ENCODE measurements at regions not wholly inside any gene's neighbourhood (a gene's known extent, or its start where the extent isn't known, plus 50 kb on each side); places are given as distances from the start of the nearest gene placed in this dataset.

DNA sequence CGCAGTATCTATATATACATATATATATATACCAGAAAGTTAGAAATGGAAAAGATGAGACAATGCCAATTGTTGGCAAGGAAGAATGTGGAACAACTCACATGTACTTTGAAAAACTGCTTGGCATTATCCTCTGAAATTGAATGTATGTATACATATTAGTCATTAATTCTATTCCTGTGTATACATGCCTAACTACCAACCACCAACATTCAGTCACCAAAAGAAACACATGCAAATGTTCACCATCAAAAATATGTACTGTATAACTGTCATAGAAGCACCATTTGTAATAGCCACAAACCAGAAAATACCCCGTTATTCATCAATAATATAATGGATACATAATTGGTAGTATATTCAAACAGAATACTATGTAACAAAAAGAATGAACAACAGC lies 330.2 kb upstream of the GRAMD2B start:
- TF ChIP-seq SUZ12 (IDR thresholded peaks at IDR 0.05; ENCODE audit: extremely low read depth, insufficient read depth, insufficient read length): no peak
- TF ChIP-seq ZNF274 (IDR thresholded peaks at IDR 0.05; ENCODE audit: low read depth, low read length): no peak
- TF ChIP-seq YY1 (IDR thresholded peaks at IDR 0.05; ENCODE audit: insufficient read depth, insufficient read length): no peak
